Body of pancreas (tissue), 4 donors: ENCODE measurements at regions not wholly inside any gene's neighbourhood (a gene's known extent, or its start where the extent isn't known, plus 50 kb on each side); places are given as distances from the start of the nearest gene placed in this dataset.

Experiments used
- ATAC-seq: fragments of 150-250 bp; one replicate; pipeline ENCODE4 v1.9.1; 2016
- DNase-seq, 4 donors: peaks; one replicate each; pipeline ENCODE4 v3.0.0-alpha.2; 2019
- H3K27ac ChIP-seq, 4 donors: fragments of 200-600 bp; sonication (generic); 1 replicate in 3 of 4; 2 replicates in 1 of 4; pipeline versions ENCODE4 v1.5.1 to v1.6.1; 2016 to 2019; ENCODE audit warnings: mild to moderate bottlenecking in 1 of 4, mixed read lengths in 1 of 4, moderate library complexity in 1 of 4
- H3K27me3 ChIP-seq, 2 donors: fragments of 200-600 bp; sonication (generic); one replicate each; pipeline ENCODE4 v1.6.0; 2016; ENCODE audit warnings: mild to moderate bottlenecking in 1 of 2
- H3K36me3 ChIP-seq, 2 donors: fragments of 200-600 bp; sonication (generic); replicated peaks in 1 of 2; 2 replicates each; pipeline ENCODE4 v1.5.1; 2016; ENCODE audit warnings: low read depth in 2 of 2; ENCODE audit not compliant: insufficient read depth in 1 of 2
- H3K4me1 ChIP-seq: fragments of 200-600 bp; sonication (generic); one replicate; pipeline ENCODE4 v1.6.0; 2016
- H3K4me3 ChIP-seq, 2 donors: fragments of 200-600 bp; sonication (generic); 1 replicate in 1 of 2; 2 replicates in 1 of 2; pipeline ENCODE4 v1.5.1; 2016 to 2019
- H3K9me3 ChIP-seq, 3 donors: fragments of 200-600 bp; sonication (generic); 1 replicate in 2 of 3; 2 replicates in 1 of 3; pipeline ENCODE4 v1.5.1; 2016
- CTCF ChIP-seq, 7 experiments: fragments of 450-650 bp in 4 of 7; fragments of 200-600 bp in 3 of 7; sonication (generic) in 3 of 7; IDR thresholded peaks; one replicate each; pipeline ENCODE4 v1.5.1; 2016 to 2019; ENCODE audit warnings: antibody characterized with exemption in 7 of 7
- POLR2A ChIP-seq, 3 donors: fragments of 450-650 bp; IDR thresholded peaks; one replicate each; pipeline ENCODE4 v1.6.1; 2016; ENCODE audit warnings: antibody characterized with exemption in 3 of 3, mild to moderate bottlenecking in 2 of 3
- WGBS, 2 donors: methylation state at CpG; one replicate each; pipeline ENCODE4 v1.1.5; 2017; 5-methylcytosine and 5-hydroxymethylcytosine counted together
- intact Hi-C: fragments of 100-400 bp; cut with DNase I; formaldehyde crosslinking; loops from one replicate; pipeline ENCODE4 v1.15.1; 2023

GRCh38 chr7:145691377-145691914, 425.2 kb upstream of the CNTNAP2 start:
- H3K36me3 ChIP-seq, result no peaks in the 10 kb centered on the region
- intact Hi-C loops, result no loop called here
- no peaks in the 10 kb centered on the region for H3K27me3 ChIP-seq
- H3K9me3 ChIP-seq, result no peaks in the 10 kb centered on the region
- H3K27ac ChIP-seq, result no peak overlapping the region
- no peaks in the 10 kb centered on the region for H3K4me1 ChIP-seq
- ATAC-seq, result no peak
- no peak overlapping the region for H3K4me3 ChIP-seq
- WGBS, 2 donors, result 66 to 68% methylated on average over 5 of the region's 5 CpGs
- no peak for DNase-seq
- TF ChIP-seq CTCF (IDR thresholded peaks at IDR 0.05) (no peak), POLR2A (IDR thresholded peaks at IDR 0.05) (no peak)

- Histone ChIP-seq H3K4me1 (no peaks in the 10 kb centered on the region), H3K36me3 (no peaks in the 10 kb centered on the region), H3K4me3 (no peak overlapping the region), H3K27ac (no peak overlapping the region), H3K27me3 (no peaks in the 10 kb centered on the region), H3K9me3 (no peaks in the 10 kb centered on the region)
- TF ChIP-seq CTCF (IDR thresholded peaks at IDR 0.05) (no peak), POLR2A (IDR thresholded peaks at IDR 0.05) (no peak)
- intact Hi-C loops, result no loop called here
- 60 to 64% methylated on average over 3 of the region's 3 CpGs for WGBS, 2 donors
- DNase-seq (no peak), ATAC-seq (no peak)
These were observed 435.0 kb upstream of the CNTNAP2 start for GRCh38 chr7:145681646-145682045.

GRCh38 chr7:145681159-145681558, 435.4 kb upstream of the CNTNAP2 start:
- H3K4me3 ChIP-seq, result no peak overlapping the region
- no peaks in the 10 kb centered on the region for H3K4me1 ChIP-seq
- no peaks in the 10 kb centered on the region for H3K36me3 ChIP-seq
- TF ChIP-seq CTCF (IDR thresholded peaks at IDR 0.05), result no peak
- no peak for TF ChIP-seq POLR2A (IDR thresholded peaks at IDR 0.05)
- intact Hi-C loops, result no loop called here
- no peaks in the 10 kb centered on the region for H3K27me3 ChIP-seq
- no peak for DNase-seq
- H3K9me3 ChIP-seq, result no peaks in the 10 kb centered on the region
- ATAC-seq, result no peak
- H3K27ac ChIP-seq, result no peak overlapping the region

- peaks cover 0 to 8% (median 0%) of the 10 kb centered on the region in 3 donors for H3K9me3 ChIP-seq
- intact Hi-C loops, result no loop called here
- H3K27ac ChIP-seq, result no peak overlapping the region
- 72% methylated on average over 3 of the region's 3 CpGs for WGBS, 2 donors
- H3K4me1 ChIP-seq, result no peaks in the 10 kb centered on the region
- TF ChIP-seq POLR2A (IDR thresholded peaks at IDR 0.05), result no peak
- no peak for TF ChIP-seq CTCF (IDR thresholded peaks at IDR 0.05)
- no peak for DNase-seq
- H3K4me3 ChIP-seq, result no peak overlapping the region
- H3K36me3 ChIP-seq, result no peaks in the 10 kb centered on the region
- H3K27me3 ChIP-seq, result no peaks in the 10 kb centered on the region
- ATAC-seq, result no peak
These were observed 450.9 kb upstream of the CNTNAP2 start for GRCh38 chr7:145665499-145666258.

DNA sequence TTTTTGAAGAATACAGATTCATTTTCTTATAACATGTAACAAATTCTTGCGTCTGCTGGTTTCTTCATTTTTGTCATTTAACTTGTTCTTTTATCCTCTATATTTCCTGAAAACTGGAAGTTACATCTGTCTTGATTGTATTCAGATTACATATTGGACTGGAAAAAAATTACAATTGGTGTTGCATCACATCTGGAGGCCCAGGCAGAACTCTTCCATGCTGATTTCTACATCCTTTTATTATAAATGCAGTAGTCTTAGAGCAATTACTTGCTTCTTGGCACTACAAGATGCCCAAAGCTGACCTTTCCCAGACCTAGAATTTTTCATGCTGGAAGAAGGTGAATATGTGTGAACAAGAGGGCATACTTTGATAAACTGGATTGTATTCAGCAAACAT, 460.9 kb upstream of the CNTNAP2 start:
- no peaks in the 10 kb centered on the region for H3K4me1 ChIP-seq
- TF ChIP-seq POLR2A (IDR thresholded peaks at IDR 0.05) (no peak), CTCF (IDR thresholded peaks at IDR 0.05) (no peak)
- intact Hi-C loops, result no loop called here
- 79 to 80% methylated on average over 1 of the region's 1 CpG for WGBS, 2 donors
- ATAC-seq (no peak), DNase-seq (no peak)
- no peak overlapping the region for H3K27ac ChIP-seq
- H3K4me3 ChIP-seq, result no peak overlapping the region
- no peaks in the 10 kb centered on the region for H3K36me3 ChIP-seq
- no peaks in the 10 kb centered on the region for H3K9me3 ChIP-seq
- H3K27me3 ChIP-seq, result no peaks in the 10 kb centered on the region
